OCI-LY7 (cell line): ENCODE measurements at regions not wholly inside any gene's neighbourhood (a gene's known extent, or its start where the extent isn't known, plus 50 kb on each side); places are given as distances from the start of the nearest gene placed in this dataset.

Experiments
- EZH2phosphoT487 ChIP-seq: fragments of 200-600 bp; sonication (generic); IDR thresholded peaks from 2 replicates; pipeline ENCODE4 v1.6.1; 2018; ENCODE audit warnings: low read depth, borderline replicate concordance, mild to moderate bottlenecking, mixed run types, antibody characterized with exemption, low read length, moderate library complexity, mixed read lengths
- TF ChIP-seq, protein P1 (sequence below): fragments of 200-600 bp; sonication (generic); conservative IDR thresholded peaks from 2 replicates; pipeline ENCODE4 v1.5.1; 2014; ENCODE audit warnings: mild to moderate bottlenecking, antibody characterized with exemption, low read length, moderate library complexity, mixed read lengths

DNA sequence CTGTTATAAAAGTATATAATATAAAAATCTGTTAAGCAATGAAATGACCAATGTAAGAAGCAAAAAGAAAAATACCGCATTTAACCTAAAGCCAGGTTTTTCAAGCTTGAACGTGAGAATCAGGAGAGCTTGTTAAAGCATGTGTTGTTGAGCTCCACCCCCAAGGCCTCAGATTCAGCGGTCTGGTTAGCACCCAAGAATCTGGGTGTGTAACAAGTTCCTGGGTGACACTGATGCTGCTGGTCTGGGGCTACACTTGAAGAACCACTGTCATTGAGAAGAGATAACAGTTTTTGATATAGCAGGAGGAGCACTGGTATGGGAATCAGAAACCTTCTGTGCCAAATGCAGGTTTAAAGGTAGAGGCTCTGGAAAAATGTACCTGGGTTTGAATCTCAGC is 154.0 kb downstream of the ID4 start:
- TF ChIP-seq, protein P1, sequence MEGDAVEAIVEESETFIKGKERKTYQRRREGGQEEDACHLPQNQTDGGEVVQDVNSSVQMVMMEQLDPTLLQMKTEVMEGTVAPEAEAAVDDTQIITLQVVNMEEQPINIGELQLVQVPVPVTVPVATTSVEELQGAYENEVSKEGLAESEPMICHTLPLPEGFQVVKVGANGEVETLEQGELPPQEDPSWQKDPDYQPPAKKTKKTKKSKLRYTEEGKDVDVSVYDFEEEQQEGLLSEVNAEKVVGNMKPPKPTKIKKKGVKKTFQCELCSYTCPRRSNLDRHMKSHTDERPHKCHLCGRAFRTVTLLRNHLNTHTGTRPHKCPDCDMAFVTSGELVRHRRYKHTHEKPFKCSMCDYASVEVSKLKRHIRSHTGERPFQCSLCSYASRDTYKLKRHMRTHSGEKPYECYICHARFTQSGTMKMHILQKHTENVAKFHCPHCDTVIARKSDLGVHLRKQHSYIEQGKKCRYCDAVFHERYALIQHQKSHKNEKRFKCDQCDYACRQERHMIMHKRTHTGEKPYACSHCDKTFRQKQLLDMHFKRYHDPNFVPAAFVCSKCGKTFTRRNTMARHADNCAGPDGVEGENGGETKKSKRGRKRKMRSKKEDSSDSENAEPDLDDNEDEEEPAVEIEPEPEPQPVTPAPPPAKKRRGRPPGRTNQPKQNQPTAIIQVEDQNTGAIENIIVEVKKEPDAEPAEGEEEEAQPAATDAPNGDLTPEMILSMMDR: no peak
- TF ChIP-seq EZH2phosphoT487: no peak
